ENCODE measurements at regions not wholly inside any gene's neighbourhood (a gene's known extent, or its start where the extent isn't known, plus 50 kb on each side); places are given as distances from the start of the nearest gene placed in this dataset.

GRCh38 chr20:58069796-58070663 is 158.4 kb downstream of the ANKRD60 start:
- DNase-seq (ENCODE audit: low spot score), result no peak

GRCh38 chr20:58069207-58069606 is 159.2 kb downstream of the ANKRD60 start:
- no peak for DNase-seq (ENCODE audit: low spot score)

- DNase-seq (ENCODE audit: low spot score), result no peak
These were observed 162.7 kb downstream of the ANKRD60 start for GRCh38 chr20:58065508-58066361.

- no peak for DNase-seq (ENCODE audit: low spot score)
These were observed 163.9 kb downstream of the ANKRD60 start for GRCh38 chr20:58064411-58065010.

GRCh38 chr20:58059260-58059544 is 169.3 kb downstream of the ANKRD60 start:
- no peak for DNase-seq (ENCODE audit: low spot score)

- DNase-seq (ENCODE audit: low spot score), result no peak
These were observed 169.8 kb downstream of the ANKRD60 start for GRCh38 chr20:58058421-58059259.

GRCh38 chr20:58056921-58057686 is 171.3 kb downstream of the ANKRD60 start:
- no peak for DNase-seq (ENCODE audit: low spot score)

GRCh38 chr20:58056021-58056591 is 172.3 kb downstream of the ANKRD60 start:
- DNase-seq (ENCODE audit: low spot score), result no peak

GRCh38 chr20:58054780-58055373 is 173.6 kb downstream of the ANKRD60 start:
- DNase-seq (ENCODE audit: low spot score), result no peak

- no peak for DNase-seq (ENCODE audit: low spot score)
These were observed 174.2 kb downstream of the ANKRD60 start for GRCh38 chr20:58054082-58054779.

GRCh38 chr20:58053391-58054055 is 174.9 kb downstream of the ANKRD60 start:
- DNase-seq (ENCODE audit: low spot score), result no peak

- DNase-seq (ENCODE audit: low spot score), result no peak
These were observed 177.1 kb downstream of the ANKRD60 start for GRCh38 chr20:58051367-58051766.

- peak; percentile 38 for DNase-seq (ENCODE audit: low spot score)
These were observed 180.3 kb downstream of the ANKRD60 start for GRCh38 chr20:58048096-58048702.

GRCh38 chr20:58046311-58046710 is 182.1 kb downstream of the ANKRD60 start:
- no peak for DNase-seq (ENCODE audit: low spot score)

GRCh38 chr20:58045579-58045978 is 182.9 kb downstream of the ANKRD60 start:
- DNase-seq (ENCODE audit: low spot score), result no peak

- no peak for DNase-seq (ENCODE audit: low spot score)
These were observed 183.4 kb downstream of the ANKRD60 start for GRCh38 chr20:58044931-58045555.

GRCh38 chr20:58044286-58044685 is 184.2 kb downstream of the ANKRD60 start:
- no peak for DNase-seq (ENCODE audit: low spot score)

Measured in H4 (cell line).